HG02981 (cell line): ENCODE measurements at regions not wholly inside any gene's neighbourhood (a gene's known extent, or its start where the extent isn't known, plus 50 kb on each side); places are given as distances from the start of the nearest gene placed in this dataset.
"Not testable (repeated sequence)": the region's sequence is repeated elsewhere in the genome, so short reads cannot be mapped to it uniquely, and the experiment has no call there.

Source experiments
- ATAC-seq: cut with Tn5 transposase; IDR thresholded peaks from one replicate; pipeline ENCODE4 v1.9.1; 2021; ENCODE audit warnings: mild to moderate bottlenecking, moderate library complexity; ENCODE audit not compliant: unreplicated experiment

DNA sequence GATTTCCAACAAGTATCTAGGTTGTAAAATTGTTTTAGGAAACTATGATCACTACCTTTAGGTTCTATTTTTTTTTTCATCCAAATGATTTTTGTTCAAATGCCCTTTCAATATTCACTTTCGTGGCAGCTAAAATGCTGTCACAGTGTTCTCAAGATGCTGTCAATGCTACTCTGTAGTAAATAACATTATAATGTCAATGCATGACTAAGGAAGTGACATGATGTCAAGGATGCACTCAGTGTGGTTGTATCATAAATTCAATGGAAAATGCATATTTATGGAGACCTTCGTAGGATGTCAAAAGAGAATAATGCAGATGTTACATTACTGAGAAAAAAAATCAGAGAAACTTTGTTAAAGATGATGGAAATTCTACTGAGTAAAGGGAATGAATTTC is 673.8 kb downstream of the ANKRD7 start:
- ATAC-seq = no peak

DNA sequence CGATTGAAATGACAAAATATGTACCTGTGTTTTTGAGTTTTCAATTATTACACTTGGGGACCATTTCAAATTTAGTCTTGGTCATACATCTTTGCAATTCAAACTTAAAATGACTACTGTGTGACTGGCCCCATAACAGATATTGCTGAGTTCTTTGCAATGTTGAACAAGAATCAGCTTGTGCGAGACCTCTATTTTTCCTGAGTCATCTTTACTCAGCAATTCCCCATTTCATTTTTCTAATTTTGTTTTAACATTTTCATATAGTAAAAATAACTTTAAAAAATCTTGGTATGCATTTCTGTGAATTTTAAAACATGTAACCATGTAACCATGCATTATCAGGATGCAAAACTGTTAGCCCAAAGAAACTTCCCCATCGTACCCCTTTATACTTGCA is 678.1 kb downstream of the ANKRD7 start:
- ATAC-seq = no peak

DNA sequence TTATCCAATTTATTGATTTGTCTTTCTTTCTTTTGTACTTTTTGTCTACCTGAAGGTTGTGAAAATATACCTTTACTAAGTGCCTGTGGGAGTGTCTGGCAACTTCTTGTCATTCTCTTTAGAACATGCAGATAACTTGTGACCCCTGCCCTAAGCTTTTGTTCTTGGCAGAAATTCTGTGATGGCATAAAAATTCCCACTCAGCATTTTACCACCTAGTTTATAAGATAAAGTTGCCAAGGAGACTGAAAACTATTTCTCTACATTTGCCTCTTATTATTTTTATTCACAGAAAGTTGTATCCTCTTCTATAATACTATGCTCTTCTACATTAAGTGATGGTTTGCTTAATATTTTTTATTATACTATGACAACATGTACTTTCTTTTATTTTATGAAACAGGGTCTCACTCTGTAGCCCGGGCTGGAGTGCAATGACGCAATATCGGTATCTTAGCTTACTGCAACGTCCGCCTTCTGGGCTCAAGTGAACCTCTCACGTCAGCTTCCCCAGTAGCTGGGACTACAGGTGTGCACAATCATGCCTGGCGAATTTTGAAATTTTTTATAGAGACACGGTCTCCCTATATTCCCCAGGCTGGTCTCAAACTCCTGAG is 683.5 kb downstream of the ANKRD7 start:
- ATAC-seq = no peak

DNA sequence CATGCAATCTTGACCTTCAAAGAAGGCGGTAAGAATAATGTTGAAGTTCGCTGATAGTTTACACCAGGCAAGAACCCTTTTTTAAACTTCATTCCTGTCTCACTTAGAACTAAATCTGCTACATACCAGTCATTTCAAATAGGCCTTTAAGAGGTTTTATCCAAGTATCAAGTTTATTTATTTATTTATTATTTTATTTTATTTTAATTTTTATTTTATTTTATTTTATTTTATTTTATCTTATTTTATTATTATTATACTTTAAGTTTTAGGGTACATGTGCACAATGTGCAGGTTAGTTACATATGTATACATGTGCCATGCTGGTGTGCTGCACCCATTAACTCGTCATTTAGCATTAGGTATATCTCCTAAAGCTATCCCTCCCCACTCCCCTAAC is 691.6 kb downstream of the ANKRD7 start:
- ATAC-seq = not testable (repeated sequence)

DNA sequence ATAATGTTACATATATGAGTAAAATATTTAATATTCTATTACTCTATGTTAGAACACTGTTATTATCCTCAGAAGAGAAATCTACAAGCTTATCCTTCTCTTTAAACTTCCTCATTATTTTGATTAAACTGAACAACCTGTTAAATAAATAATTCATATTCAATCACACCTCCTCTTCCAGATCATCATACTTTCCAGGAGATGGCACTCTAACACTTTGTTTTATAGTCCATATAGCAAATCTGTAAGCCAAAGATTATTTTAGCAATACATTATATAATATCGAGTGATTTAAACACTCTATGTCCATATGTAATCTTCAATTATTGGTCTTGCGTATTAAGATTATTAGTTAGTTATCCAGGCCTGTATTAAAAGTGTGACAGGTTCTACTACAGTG is 694.1 kb downstream of the ANKRD7 start:
- no peak for ATAC-seq

DNA sequence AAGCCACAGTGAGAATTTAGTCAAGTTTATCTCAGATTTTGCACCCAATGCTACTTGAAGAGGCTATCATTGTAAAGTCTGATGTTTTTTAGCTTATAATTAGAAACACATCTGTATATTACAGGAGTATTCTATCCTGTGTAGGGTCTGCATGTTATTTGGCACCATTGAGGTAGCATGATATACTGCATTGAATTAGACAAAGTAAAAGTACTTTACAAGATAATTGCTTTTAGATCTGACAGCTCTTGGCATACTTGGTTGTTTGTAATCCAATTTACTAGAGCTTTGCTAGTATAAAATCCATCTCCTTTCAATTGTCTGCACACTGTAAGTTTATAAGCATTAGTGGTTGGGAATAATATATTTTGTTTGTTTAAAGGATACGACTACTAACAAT is 714.3 kb downstream of the ANKRD7 start:
- no peak for ATAC-seq

DNA sequence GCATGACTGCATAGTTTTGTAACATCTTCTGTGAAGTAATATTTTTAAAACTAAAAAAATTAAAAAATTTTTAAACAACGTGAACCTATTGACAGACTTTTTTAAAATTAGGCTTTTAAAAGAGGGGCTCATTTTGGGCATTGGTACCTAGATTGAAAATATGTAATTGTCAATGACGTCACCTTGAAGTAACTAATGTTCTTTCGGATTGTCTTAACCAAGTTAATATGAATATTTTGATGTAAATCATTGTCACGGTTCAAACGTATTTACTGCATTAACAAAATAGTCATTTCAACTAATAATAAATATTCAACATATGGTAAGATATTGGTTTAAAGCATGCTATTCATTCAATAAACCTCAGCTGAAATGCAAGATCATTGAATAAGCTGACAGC is 719.8 kb downstream of the ANKRD7 start:
- no peak for ATAC-seq

DNA sequence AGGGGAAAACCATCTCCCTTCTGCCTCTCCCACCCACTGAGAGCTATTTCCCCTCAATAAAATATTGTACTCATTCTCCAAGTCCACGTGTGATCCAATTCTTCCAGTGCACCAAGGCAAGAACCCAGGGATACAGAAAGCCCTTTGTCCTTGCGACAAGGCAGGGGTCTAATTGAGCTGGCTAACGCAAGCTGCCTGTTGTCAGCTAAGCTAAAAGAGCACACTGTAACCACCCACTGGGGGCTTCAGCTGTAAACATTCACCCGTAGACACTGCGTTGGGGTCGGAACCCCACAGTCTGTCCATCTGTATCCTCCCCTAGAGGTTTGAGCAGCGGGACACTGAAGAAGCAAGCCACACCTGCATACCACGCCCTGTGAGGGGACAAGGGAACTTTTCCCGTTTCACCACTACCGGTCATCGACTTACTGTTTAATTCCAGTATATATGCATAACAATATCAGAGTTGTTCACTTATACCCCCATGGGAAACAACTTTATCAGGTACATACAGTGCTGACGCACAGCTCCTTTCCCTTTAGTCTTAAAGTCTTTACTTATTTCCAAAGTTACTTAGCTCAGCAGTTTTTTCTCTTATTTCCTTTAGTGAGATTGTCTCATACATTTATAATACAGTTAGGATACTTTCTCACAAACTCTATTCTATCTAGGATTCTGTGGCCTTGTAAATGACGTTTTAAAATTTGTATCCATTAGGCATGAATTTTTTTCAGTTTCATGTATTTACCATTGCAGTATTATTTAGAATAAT is 721.6 kb downstream of the ANKRD7 start:
- no peak for ATAC-seq

DNA sequence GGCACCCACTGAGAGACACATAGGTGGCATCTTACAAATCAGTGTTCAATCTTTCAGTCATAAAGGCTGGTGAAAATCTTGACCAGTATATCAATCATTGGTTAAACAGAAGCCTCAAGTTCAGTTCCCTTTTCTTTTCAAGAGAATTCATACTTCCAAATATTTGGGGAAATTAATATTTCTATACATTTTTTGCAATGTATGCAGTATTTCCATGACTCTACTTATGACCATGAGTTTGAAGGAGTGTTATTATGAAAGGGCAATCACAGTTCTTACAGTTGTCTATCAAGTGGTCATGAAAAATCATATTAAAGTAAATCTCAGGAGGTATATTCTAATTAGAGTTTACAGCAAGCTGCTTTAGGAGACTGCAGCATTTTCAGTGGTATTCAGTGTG is 724.0 kb downstream of the ANKRD7 start:
- ATAC-seq = no peak

DNA sequence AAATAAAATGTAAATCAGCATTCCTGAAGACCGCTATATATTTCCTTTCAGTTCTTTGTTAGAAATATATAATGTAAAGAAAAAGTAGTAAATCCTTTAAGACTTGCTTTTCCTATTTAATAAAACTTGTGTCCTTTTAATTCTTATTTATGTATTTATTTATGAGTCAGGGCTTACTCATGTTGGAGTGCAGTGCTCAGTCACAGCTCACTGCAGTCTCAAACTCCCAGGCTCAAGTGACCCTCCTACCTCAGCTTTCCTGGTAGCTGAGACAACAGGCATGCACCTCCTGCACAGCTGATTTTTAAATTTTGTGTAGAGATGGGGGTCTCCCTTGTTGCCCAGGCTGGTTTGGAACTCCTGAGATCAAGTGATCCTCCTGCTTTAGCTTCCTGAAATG is 724.5 kb downstream of the ANKRD7 start:
- ATAC-seq = no peak

DNA sequence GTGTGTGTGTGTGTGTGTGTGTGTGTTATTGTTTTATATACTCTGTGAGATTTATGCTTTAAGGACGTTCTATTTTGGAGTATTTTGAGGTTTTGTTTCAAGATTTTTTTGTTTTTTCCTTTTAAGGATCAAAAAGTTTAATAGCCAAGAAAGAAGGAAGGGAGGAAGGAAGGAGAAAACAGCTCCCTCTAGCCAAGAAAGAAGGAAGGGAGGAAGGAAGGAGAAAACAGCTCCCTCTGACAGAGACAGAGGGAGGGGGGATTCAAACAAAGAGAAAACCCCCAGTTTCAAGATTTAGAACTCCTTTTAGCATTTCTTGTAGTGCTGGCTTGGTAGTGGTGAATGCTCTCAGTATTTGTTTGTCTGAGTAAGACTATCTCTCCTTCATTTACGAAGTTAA is 731.8 kb downstream of the ANKRD7 start:
- ATAC-seq = not testable (repeated sequence)

DNA sequence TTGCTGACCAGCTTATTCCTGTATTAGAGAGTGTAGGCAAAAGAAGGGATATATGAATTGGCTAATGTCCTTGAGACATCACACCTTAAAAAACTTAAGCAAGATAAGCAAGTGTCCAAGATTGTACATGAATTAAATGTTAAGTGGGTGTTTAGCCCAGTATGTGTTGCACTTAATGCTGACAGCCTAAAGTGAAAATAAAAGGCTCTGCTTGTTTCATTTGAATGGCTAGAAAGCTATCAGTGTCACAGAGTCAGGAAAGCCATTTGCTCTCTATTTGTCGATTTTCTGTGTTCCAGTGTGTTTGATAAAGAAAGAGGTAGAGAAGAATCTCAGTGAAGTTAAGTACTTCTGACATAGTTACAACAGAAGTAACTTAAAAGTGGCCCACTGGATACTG is 744.9 kb downstream of the ANKRD7 start:
- no peak for ATAC-seq

DNA sequence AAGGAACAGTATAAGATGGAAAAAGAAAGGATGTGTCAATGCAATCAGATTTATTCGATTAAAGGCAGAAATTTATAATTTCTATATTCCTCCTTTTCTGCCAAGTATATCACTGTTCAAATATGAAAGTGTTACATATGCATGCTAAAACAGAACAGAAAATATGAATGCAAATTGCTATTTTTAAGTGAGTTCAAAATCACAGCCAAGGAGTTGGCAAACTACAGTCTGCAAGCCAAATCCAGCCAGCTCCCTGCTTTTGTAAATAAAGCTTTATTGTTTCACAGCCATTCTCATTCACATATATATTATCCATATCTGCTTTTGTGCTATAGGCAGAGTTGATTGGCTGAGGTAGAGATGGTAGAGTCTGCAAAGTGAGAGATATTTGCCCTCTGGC is 747.2 kb downstream of the ANKRD7 start:
- ATAC-seq = no peak

DNA sequence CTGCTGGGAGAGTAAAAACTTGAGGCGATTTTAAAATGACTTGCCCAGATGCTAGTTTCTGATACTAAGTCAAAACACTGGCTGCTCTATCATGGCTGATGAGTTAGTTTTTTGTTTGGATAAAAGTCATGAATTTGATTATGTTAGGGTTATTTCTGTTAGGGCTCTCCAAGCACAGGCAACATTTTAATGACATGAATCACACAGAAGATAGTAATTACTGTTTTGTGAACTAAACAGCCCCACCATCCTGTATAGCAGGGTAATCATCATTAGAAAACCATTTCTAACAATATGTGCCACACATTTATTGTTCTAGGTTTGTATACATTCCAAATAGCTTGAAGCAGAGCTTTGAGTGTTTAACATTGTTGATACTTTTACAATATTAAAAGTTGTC is 750.3 kb downstream of the ANKRD7 start:
- ATAC-seq = no peak

DNA sequence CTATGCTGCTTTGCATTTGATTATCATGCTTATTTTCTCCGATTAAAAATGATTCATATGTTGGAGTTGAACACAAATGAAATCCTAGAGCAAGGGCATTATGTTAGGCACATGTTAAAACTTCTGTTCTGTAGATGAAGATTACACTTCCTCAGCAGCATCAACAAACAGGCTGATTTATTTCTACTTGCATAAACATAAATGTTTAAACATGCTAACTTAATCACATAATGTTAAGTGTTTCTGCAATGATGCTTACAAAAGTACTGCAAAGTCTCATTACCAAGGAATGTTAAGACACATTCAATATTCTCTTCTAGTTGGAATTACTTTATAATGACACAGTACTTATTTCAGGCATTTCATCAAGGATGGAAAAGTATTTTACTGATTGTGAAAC is 770.8 kb downstream of the ANKRD7 start:
- ATAC-seq = no peak

DNA sequence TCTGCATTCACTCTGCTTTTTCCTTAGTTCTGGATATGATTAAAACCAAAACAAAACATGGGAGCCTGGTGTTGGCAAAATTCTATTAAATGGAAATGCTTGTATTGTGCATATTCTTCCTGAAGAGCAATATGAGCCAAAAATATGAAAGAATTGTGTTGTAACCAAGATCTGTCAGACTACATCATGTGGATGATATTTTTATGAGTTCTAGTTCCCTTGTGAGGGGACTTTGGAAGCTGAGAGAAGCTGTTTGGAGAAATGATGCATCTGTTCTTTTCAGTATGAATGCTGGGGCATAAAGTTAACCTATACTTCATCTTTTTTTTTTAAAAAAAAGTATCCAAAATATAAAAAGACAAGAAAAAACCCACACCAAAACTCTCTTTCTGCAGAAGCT is 782.7 kb downstream of the ANKRD7 start:
- no peak for ATAC-seq

DNA sequence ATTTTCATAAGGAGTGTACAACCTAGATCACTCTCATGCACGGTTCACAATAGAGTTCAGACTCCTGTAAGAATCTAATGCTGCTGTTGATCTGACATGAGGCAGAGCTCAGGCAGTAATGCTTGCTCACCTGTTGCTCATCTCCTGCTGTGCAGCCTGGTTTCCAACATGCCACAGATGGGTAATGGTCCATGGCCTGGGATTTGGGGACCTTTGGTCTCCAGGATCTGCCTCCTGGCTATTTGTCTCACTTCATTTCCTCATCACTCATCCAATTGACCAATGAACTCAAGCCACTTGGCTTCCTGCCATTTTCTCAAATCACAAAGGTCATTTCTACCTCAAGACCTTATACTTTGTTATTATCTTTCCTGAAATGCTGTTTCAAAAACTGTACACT is 786.1 kb downstream of the ANKRD7 start:
- ATAC-seq = no peak

DNA sequence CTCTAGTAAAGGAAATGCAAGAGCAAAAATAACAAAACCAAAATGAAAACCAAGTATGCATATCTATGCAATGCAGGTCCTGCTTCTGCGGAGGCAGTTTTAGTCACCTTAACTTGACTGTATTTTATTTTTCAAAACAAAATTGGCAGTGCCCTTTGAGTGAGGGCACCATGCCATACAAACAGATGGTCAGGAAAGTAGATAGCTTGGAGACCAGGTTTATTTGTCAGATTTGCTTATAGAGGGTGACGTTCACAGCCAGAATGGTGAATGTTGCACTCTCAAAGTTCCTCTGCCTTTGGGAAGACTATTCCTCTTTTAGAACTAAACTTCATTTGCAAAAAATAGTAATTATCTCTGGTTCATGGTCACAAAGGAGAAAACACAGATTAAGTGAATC is 801.9 kb downstream of the ANKRD7 start:
- ATAC-seq = no peak

DNA sequence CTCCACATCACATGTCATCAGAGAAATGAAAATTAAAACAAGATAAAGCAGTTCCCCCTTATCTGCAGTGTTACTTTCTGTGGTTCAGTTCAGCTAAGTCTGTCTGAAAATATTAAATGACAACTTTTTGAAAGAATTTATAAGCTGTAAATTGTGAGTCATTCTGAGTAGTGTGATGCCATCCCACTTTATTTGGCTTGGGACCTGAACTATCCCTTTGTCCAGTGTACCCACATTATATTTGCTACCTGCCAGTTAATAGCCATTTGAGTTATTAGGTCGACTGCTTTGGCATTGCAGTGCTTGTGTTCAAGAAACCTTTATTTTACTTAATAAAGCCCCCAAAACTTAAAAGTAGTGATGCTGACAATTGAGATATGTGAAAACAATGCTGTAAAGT is 804.2 kb downstream of the ANKRD7 start:
- ATAC-seq = no peak

DNA sequence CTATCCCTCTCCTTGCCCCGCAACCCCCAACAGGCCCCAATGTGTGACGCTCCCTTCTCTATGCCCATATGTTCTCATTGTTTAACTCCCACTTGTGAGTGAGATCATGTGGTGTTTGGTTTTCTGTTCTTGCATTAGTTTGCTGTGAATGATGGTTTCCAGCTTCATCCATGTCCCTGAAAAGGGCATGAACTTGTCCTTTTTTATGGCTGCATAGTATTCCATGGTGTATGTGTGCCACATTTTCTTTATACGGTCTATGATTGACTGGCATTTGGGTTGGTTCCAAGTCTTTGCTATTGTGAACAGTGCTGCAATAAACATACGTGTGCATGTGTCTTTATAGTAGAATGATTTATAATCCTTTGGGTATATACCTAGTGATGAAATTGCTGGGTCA is 807.6 kb downstream of the ANKRD7 start:
- not testable (repeated sequence) for ATAC-seq

DNA sequence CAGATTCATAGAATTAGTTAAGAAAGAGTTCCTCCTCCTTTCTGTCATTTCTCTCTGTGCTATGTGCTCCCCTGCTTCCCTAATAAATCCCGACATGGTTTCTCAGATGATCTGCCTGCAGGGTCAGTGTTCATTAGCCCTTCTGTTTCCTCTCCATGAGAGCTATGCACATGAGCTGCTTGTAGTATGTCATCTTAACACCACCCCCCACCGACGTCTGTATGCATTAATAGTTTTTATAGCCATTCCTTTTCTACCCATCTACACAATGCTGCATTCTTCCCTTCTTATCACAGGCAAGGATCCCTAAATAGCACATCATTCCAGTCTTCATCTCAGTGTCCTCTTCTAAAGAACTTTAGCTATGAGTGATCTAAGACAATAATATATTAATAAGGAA is 809.1 kb downstream of the ANKRD7 start:
- no peak for ATAC-seq

DNA sequence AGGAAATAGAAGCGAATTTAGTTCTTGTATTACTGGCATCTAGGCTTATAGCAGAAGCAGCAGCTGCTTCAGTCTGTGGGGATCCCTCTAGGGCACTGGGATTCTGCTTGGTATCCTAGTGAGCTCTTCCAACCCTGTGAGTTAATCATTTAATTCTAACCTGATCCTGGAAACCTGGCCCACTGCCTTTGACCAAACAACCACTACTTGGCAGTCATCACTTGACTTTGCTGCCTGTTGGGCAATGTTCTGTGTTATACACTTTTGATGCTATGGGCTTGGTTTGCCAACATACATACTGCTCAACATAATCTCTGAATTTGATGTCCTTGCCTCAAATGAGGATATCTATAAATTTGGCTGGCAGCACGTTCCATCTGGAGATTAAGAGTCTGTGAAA is 813.4 kb downstream of the ANKRD7 start:
- no peak for ATAC-seq

DNA sequence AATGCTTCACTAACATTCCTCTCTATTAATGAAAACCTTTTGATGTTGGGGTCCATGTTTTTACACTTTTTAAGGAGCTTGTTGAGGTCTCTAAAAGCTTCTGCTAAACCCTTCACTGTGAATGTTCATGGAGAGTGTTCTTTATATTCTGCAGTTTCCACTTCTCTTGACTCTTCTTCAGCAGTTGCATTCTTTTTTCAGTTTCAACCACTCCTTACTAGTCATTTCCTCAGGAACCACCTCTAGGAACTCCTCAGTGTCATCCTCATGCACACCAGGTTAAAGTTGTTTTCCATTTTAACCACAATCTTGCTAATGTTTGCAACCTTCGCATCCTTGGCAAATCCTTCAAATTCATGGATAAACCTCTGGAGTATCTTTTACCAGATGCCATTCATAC is 821.6 kb downstream of the ANKRD7 start:
- ATAC-seq = no peak
